GM12878 (cell line): ENCODE measurements at regions not wholly inside any gene's neighbourhood (a gene's known extent, or its start where the extent isn't known, plus 50 kb on each side); places are given as distances from the start of the nearest gene placed in this dataset.
A peak's percentile ranks its signal among the peaks of the same experiment; 100 is the strongest.

Experiments used
- ATAC-seq: fragments of 200-7000 bp; cut with Tn5 transposase; 3 replicates; pipeline ENCODE4 v1.9.1; 2020; ENCODE audit warnings: mild to moderate bottlenecking, moderate library complexity
- BruUV-seq: library from RNA; stranded (reverse); fragments of 400-500 nt; replicated peaks from 2 replicates; lab custom pipeline; 2021; lab: Mats Ljungman, UMichigan
- CTCF ChIA-PET: fragments of 300-600 bp; sonication (Branson Sonifier 250); formaldehyde crosslinking; extraction: SDS; loops from one replicate; lab custom pipeline; 2021; ENCODE audit warnings: inconsistent platforms; lab: Yijun Ruan, JAX
- POLR2A ChIA-PET: fragments of 350-600 bp; formaldehyde crosslinking; extraction: SDS; loops from one replicate; lab custom pipeline; 2021; ENCODE audit warnings: inconsistent platforms; lab: Charles Lee
- RAD21 ChIA-PET: fragments of 300-600 bp; sonication (Branson Sonifier 250); formaldehyde crosslinking; loops from one replicate; lab custom pipeline; 2023; ENCODE audit warnings: antibody characterized with exemption; ENCODE audit not compliant: unreplicated experiment; lab: Charles Lee
- SMC1A ChIA-PET: fragments of 300-600 bp; sonication (Branson Sonifier 250); formaldehyde crosslinking; loops from one replicate; lab custom pipeline; 2023; ENCODE audit not compliant: unreplicated experiment, uncharacterized antibody; lab: Charles Lee
- DNase-seq: peaks from one replicate; pipeline ENCODE4 v3.0.0-alpha.2; 2011; ENCODE audit warnings: low read depth, low spot score
- FAIRE-seq: peaks from 3 replicates; lab custom pipeline; 2011; peaks lifted over from hg19 to GRCh38; lab: Jason Lieb, UNC
- H2AFZ ChIP-seq: 2 replicates; pipeline ENCODE4 v1.6.0; 2011; ENCODE audit warnings: low read depth, low read length, control low read depth; ENCODE audit not compliant: control insufficient read depth
- H3K27ac ChIP-seq: 2 replicates; pipeline ENCODE4 v1.5.1; 2011; ENCODE audit warnings: control low read depth; ENCODE audit not compliant: control insufficient read depth, insufficient read depth
- H3K27me3 ChIP-seq, 2 experiments: replicated peaks in 1 of 2; 2 replicates each; pipeline versions ENCODE4 v1.6.0 to v1.6.1; 2011; ENCODE audit warnings: low read length in 1 of 2; ENCODE audit not compliant: control insufficient read depth in 2 of 2, insufficient read depth in 2 of 2
- H3K36me3 ChIP-seq, 2 experiments: 2 replicates each; pipeline ENCODE4 v1.5.1; 2011; ENCODE audit warnings: low read length in 1 of 2; ENCODE audit not compliant: control insufficient read depth in 2 of 2, insufficient read depth in 2 of 2
- H3K4me1 ChIP-seq: 2 replicates; pipeline ENCODE4 v1.6.1; 2011; ENCODE audit warnings: mild to moderate bottlenecking, low read length, moderate library complexity, mixed read lengths; ENCODE audit not compliant: control insufficient read depth, insufficient read depth
- H3K4me2 ChIP-seq: 2 replicates; pipeline ENCODE4 v1.6.0; 2011; ENCODE audit warnings: control low read depth; ENCODE audit not compliant: control insufficient read depth, insufficient read depth
- H3K4me3 ChIP-seq: fragments of 200-600 bp; sonication (generic); 2 replicates; pipeline ENCODE4 v1.5.1; 2016
- H3K79me2 ChIP-seq: 2 replicates; pipeline ENCODE4 v1.6.0; 2011; ENCODE audit warnings: low read length; ENCODE audit not compliant: control insufficient read depth, insufficient read depth
- H3K9ac ChIP-seq: 2 replicates; pipeline ENCODE4 v1.8.0; 2011; ENCODE audit warnings: low read length, control low read depth, mixed read lengths; ENCODE audit not compliant: control insufficient read depth, insufficient read depth
- H3K9me3 ChIP-seq: replicated peaks from 3 replicates; pipeline ENCODE4 v1.5.1; 2011; ENCODE audit warnings: mild to moderate bottlenecking, low read length; ENCODE audit not compliant: control insufficient read depth, insufficient read depth
- H4K20me1 ChIP-seq: 2 replicates; pipeline ENCODE4 v1.6.0; 2011; ENCODE audit not compliant: control insufficient read depth, insufficient read depth
- ASH2L ChIP-seq: fragments of 300-600, 200-600 bp; sonication (generic); IDR thresholded peaks from 2 replicates; pipeline ENCODE4 v1.6.1; 2017; ENCODE audit warnings: low read depth, mild to moderate bottlenecking, borderline replicate concordance
- CTCF ChIP-seq, 3 experiments: IDR thresholded peaks in 2 of 3; conservative IDR thresholded peaks in 1 of 3; 2 replicates each; pipeline ENCODE4 v1.5.1; 2011; ENCODE audit warnings: low read depth in 3 of 3, low read length in 3 of 3, mild to moderate bottlenecking in 3 of 3, control low read depth in 2 of 3, moderate library complexity in 2 of 3, inconsistent platforms in 1 of 3, mixed read lengths in 1 of 3; ENCODE audit not compliant: control insufficient read depth in 2 of 3, insufficient read depth in 1 of 3; ENCODE audit errors: extremely low read depth in 1 of 3
- EED ChIP-seq: sonication (generic); IDR thresholded peaks from 2 replicates; pipeline ENCODE4 v1.6.1; 2016; ENCODE audit warnings: antibody characterized with exemption, low read depth
- ELK1 ChIP-seq: IDR thresholded peaks from 2 replicates; pipeline ENCODE4 v1.6.1; 2012; ENCODE audit warnings: low read depth, low read length, improper control_type of control experiment
- ETV6 ChIP-seq, 2 experiments: fragments of 450-650 bp in 1 of 2; IDR thresholded peaks in 1 of 2; conservative IDR thresholded peaks in 1 of 2; 2 replicates each; pipeline ENCODE4 v1.6.1; 2014; ENCODE audit warnings: antibody characterized with exemption in 1 of 2, borderline replicate concordance in 1 of 2, low read depth in 1 of 2, mild to moderate bottlenecking in 1 of 2, moderate library complexity in 1 of 2
- KDM1A ChIP-seq: fragments of 200-600 bp; sonication (generic); IDR thresholded peaks from 2 replicates; pipeline ENCODE4 v1.6.1; 2016; ENCODE audit warnings: borderline replicate concordance
- MEF2A ChIP-seq: IDR thresholded peaks from 2 replicates; pipeline ENCODE4 v1.6.1; 2011; ENCODE audit warnings: low read depth, mild to moderate bottlenecking, low read length, moderate library complexity; ENCODE audit not compliant: insufficient read depth
- NFYA ChIP-seq: IDR thresholded peaks from 2 replicates; pipeline ENCODE4 v1.6.1; 2011; ENCODE audit warnings: low read depth, mild to moderate bottlenecking, low read length, improper control_type of control experiment, borderline replicate concordance
- NR2C1 ChIP-seq: fragments of 450-650 bp; IDR thresholded peaks from 2 replicates; pipeline ENCODE4 v1.6.1; 2017; ENCODE audit warnings: antibody characterized with exemption, mild to moderate bottlenecking, moderate library complexity
- NR2F1 ChIP-seq: fragments of 450-650 bp; conservative IDR thresholded peaks from 2 replicates; pipeline ENCODE4 v1.6.1; 2017; ENCODE audit warnings: mild to moderate bottlenecking
- NRF1 ChIP-seq: conservative IDR thresholded peaks from 2 replicates; pipeline ENCODE4 v1.6.1; 2011; ENCODE audit warnings: mild to moderate bottlenecking, low read depth, low read length, improper control_type of control experiment
- RUNX3 ChIP-seq: IDR thresholded peaks from 2 replicates; pipeline ENCODE4 v1.6.1; 2012; ENCODE audit warnings: low read length, inconsistent platforms
- SIN3A ChIP-seq: IDR thresholded peaks from 2 replicates; pipeline ENCODE4 v1.6.1; 2012; ENCODE audit warnings: low read depth, low read length, improper control_type of control experiment
- STAT3 ChIP-seq: IDR thresholded peaks from 2 replicates; pipeline ENCODE4 v1.6.1; 2011; ENCODE audit warnings: low read depth, low read length, improper control_type of control experiment
- TCF7 ChIP-seq: IDR thresholded peaks from 2 replicates; pipeline ENCODE4 v1.6.1; 2014; ENCODE audit warnings: antibody characterized with exemption, borderline replicate concordance
- WGBS: methylation state at CpG from one replicate; pipeline ENCODE4 v1.1.6; 2016; ENCODE audit warnings: low lambda C conversion rate; ENCODE audit not compliant: insufficient replicate concordance, insufficient coverage; ENCODE audit errors: missing lambda C conversion rate; 5-methylcytosine and 5-hydroxymethylcytosine counted together
- in situ Hi-C: fragments of 300-500 bp; cut with MboI; formaldehyde crosslinking; loops from 9 replicates; pipeline ENCODE4 v1.14.3; 2018; ENCODE audit warnings: mixed read lengths
- intact Hi-C: fragments of 100-400 bp; cut with micrococcal nuclease; formaldehyde crosslinking; loops from one replicate; pipeline ENCODE4 v1.14.2; 2022; ENCODE audit not compliant: unreplicated experiment

- ChIA-PET POLR2A (no interaction called here), RAD21 (interaction anchor here (1.5 kb wide), 1 partner anchor 22 kb away, joined by 5 read pairs; no protein-coding TSS in a partner anchor), CTCF (interaction anchor here (1.0 kb wide), 1 partner anchor 22 kb away, joined by 4 read pairs; no protein-coding TSS in a partner anchor), SMC1A (no interaction called here)
- H2AFZ ChIP-seq = no peak overlapping the region
- no TSS peak for BruUV-seq
- no peak overlapping the region for H3K4me2 ChIP-seq
- TF ChIP-seq STAT3 = no peak
- TF ChIP-seq SIN3A = no peak
- TF ChIP-seq EED = no peak
- TF ChIP-seq MEF2A = 0 out of 2 replicates have a peak, but pooled peaks have one; percentile 11
- TF ChIP-seq RUNX3 = peak; percentile 64
- FAIRE-seq = no peak
- H3K27ac ChIP-seq = no peak overlapping the region
- 55% methylated on average over 6 of the region's 6 CpGs for WGBS
- H3K9ac ChIP-seq = no peak overlapping the region
- in situ Hi-C loops (no loop called here), intact Hi-C loops (no loop called here)
- H3K79me2 ChIP-seq = no peaks in the 10 kb centered on the region
- H3K36me3 ChIP-seq = no peaks in the 10 kb centered on the region
- no peaks in the 10 kb centered on the region for H4K20me1 ChIP-seq
- DNase-seq = no peak
- peak; percentile 70 for ATAC-seq
- H3K9me3 ChIP-seq = no peaks in the 10 kb centered on the region
- no peaks in the 10 kb centered on the region; a peak in 1 of 4 replicates for H3K27me3 ChIP-seq
- no peak overlapping the region for H3K4me3 ChIP-seq
- no peaks in the 10 kb centered on the region for H3K4me1 ChIP-seq
Measured at GRCh38 chr1:63713627-63714481, 60.0 kb upstream of the ROR1 start.

GRCh38 chr1:63714482-63714760 lies 59.4 kb upstream of the ROR1 start:
- ChIA-PET RAD21 (interaction anchor here (1.5 kb wide), 1 partner anchor 23 kb away, joined by 5 read pairs; no protein-coding TSS in a partner anchor), POLR2A (no interaction called here), CTCF (no interaction called here), SMC1A (no interaction called here)
- 0% methylated on average over 2 of the region's 2 CpGs for WGBS
- Histone ChIP-seq H3K9ac (no peak overlapping the region), H2AFZ (no peak overlapping the region), H3K9me3 (no peaks in the 10 kb centered on the region), H4K20me1 (no peaks in the 10 kb centered on the region), H3K36me3 (no peaks in the 10 kb centered on the region), H3K4me1 (no peaks in the 10 kb centered on the region), H3K4me2 (no peak overlapping the region), H3K79me2 (no peaks in the 10 kb centered on the region), H3K4me3 (no peak overlapping the region), H3K27me3 (no peaks in the 10 kb centered on the region; a peak in 3 of 4 replicates), H3K27ac (no peak overlapping the region)
- no TSS peak for BruUV-seq
- ATAC-seq (no peak), DNase-seq (no peak), FAIRE-seq (no peak)
- in situ Hi-C loops (no loop called here), intact Hi-C loops (no loop called here)
- TF ChIP-seq ELK1 (no peak), NR2C1 (no peak), RUNX3 (no peak), NRF1 (no peak), ETV6 (conservative IDR thresholded peaks at IDR 0.05 in 1 of 2, IDR thresholded peaks at IDR 0.05 in 1 of 2; ENCODE audit: borderline replicate concordance in 1 of 2, low read depth in 1 of 2) (no peak), TCF7 (no peak), CTCF (IDR thresholded peaks at IDR 0.05 in 2 of 3, conservative IDR thresholded peaks at IDR 0.05 in 1 of 3; ENCODE audit: control insufficient read depth in 2 of 3, extremely low read depth in 1 of 3, insufficient read depth in 1 of 3, low read depth in 3 of 3, low read length in 3 of 3) (no peak), ASH2L (no peak), NR2F1 (no peak), NFYA (no peak), KDM1A (no peak)
